ENCODE measurements at regions not wholly inside any gene's neighbourhood (a gene's known extent, or its start where the extent isn't known, plus 50 kb on each side); places are given as distances from the start of the nearest gene placed in this dataset.
A peak's percentile ranks its signal among the peaks of the same experiment; 100 is the strongest.
"Not testable (repeated sequence)": the region's sequence is repeated elsewhere in the genome, so short reads cannot be mapped to it uniquely, and the experiment has no call there.

- not testable (repeated sequence) for TF ChIP-seq SOX6 (IDR thresholded peaks at IDR 0.05)
- TF ChIP-seq SOX6 (CRISPR knock-in tag; IDR thresholded peaks at IDR 0.05) = peak; percentile 38; the same call in 1 of the 2 replicates
- TF ChIP-seq TERF1 (CRISPR knock-in tag; IDR thresholded peaks at IDR 0.05) = 0 out of 2 replicates have a peak, but pooled peaks have one; percentile 3
- peak; percentile 38; the same call in 1 of the 2 replicates for TF ChIP-seq TRAFD1 (CRISPR knock-in tag; IDR thresholded peaks at IDR 0.05; ENCODE audit: borderline replicate concordance)
- TF ChIP-seq POLR2A (IDR thresholded peaks at IDR 0.05; ENCODE audit: insufficient read depth in 1 of 2, low read depth in 2 of 2, low read length in 2 of 2) = peak in 1 of 2 experiments; percentile 11; a peak in 1 of 4 replicates
- 0 out of 2 replicates have a peak, but pooled peaks have one; percentile 4 for TF ChIP-seq NCOR1 (IDR thresholded peaks at IDR 0.05; ENCODE audit: borderline replicate concordance, low read length)
- TF ChIP-seq ZNF850 (CRISPR knock-in tag; conservative IDR thresholded peaks at IDR 0.05) = 0 out of 2 replicates have a peak, but pooled peaks have one; percentile 41
- TF ChIP-seq ZNF30 (CRISPR knock-in tag; IDR thresholded peaks at IDR 0.05) = peak; percentile 47; the same call in 1 of the 2 replicates
- TF ChIP-seq ZNF784 (CRISPR knock-in tag; IDR thresholded peaks at IDR 0.05; ENCODE audit: borderline replicate concordance) = peak; percentile 85
- peak; percentile 76; the same call in 1 of the 2 replicates for TF ChIP-seq ZNF547 (CRISPR knock-in tag; IDR thresholded peaks at IDR 0.05)
- TF ChIP-seq REL (CRISPR knock-in tag; conservative IDR thresholded peaks at IDR 0.05) = peak; percentile 6; the same call in 1 of the 2 replicates
- TF ChIP-seq ZBTB38 (CRISPR knock-in tag; IDR thresholded peaks at IDR 0.05) = 0 out of 2 replicates have a peak, but pooled peaks have one; percentile 11
- TF ChIP-seq ZNF703 (CRISPR knock-in tag; IDR thresholded peaks at IDR 0.05; ENCODE audit: borderline replicate concordance) = 0 out of 2 replicates have a peak, but pooled peaks have one; percentile 8
- TF ChIP-seq ZNF224 (CRISPR knock-in tag; IDR thresholded peaks at IDR 0.05) = 0 out of 2 replicates have a peak, but pooled peaks have one; percentile 31
- peak; percentile 1; the same call in 1 of the 2 replicates for TF ChIP-seq ZNF350 (CRISPR knock-in tag; IDR thresholded peaks at IDR 0.05; ENCODE audit: borderline replicate concordance, low read depth)
- TF ChIP-seq KDM5B (CRISPR knock-in tag; IDR thresholded peaks at IDR 0.05; ENCODE audit: borderline replicate concordance) = peak; percentile 59; the same call in 1 of the 2 replicates
- TF ChIP-seq ETV6 (CRISPR knock-in tag; conservative IDR thresholded peaks at IDR 0.05) = 0 out of 2 replicates have a peak, but pooled peaks have one; percentile 1
- peak; percentile 79; the same call in 1 of the 2 replicates for TF ChIP-seq EEA1 (CRISPR knock-in tag; IDR thresholded peaks at IDR 0.05; ENCODE audit: borderline replicate concordance)
- TF ChIP-seq ZBTB2 (CRISPR knock-in tag; IDR thresholded peaks at IDR 0.05; ENCODE audit: low read depth) = peak; percentile 46; the same call in 1 of the 2 replicates
These were observed 66.9 kb upstream of the NEDD9 start (continued) for GRCh38 chr6:11299421-11299784.

Measured in HepG2 (cell line).